ELR (cell line): ENCODE measurements at regions not wholly inside any gene's neighbourhood (a gene's known extent, or its start where the extent isn't known, plus 50 kb on each side); places are given as distances from the start of the nearest gene placed in this dataset.
A peak's percentile ranks its signal among the peaks of the same experiment; 100 is the strongest.

Experiments
- DNase-seq: peaks from one replicate; pipeline ENCODE4 v3.0.0-alpha.2; 2015; ENCODE audit warnings: low read depth

GRCh38 chr7:22563032-22563501 lies 63.1 kb upstream of the STEAP1B start:
- DNase-seq = peak; percentile 51

- DNase-seq = peak; percentile 83
Observed at GRCh38 chr7:22561895-22562593, 62.1 kb upstream of the STEAP1B start.

GRCh38 chr7:22561321-22561811 lies 61.4 kb upstream of the STEAP1B start:
- DNase-seq = peak; percentile 100

GRCh38 chr7:22559829-22560489 lies 60.0 kb upstream of the STEAP1B start:
- DNase-seq = peak; percentile 96

- DNase-seq = no peak
Observed at GRCh38 chr7:22557167-22557566, 57.2 kb upstream of the STEAP1B start.

- no peak for DNase-seq
Observed at GRCh38 chr7:22555476-22555875, 55.5 kb upstream of the STEAP1B start.

- no peak for DNase-seq
Observed at GRCh38 chr7:22554184-22554583, 54.2 kb upstream of the STEAP1B start.

- no peak for DNase-seq
Observed at GRCh38 chr7:22551768-22552513, 52.0 kb upstream of the STEAP1B start.

- DNase-seq = no peak
Observed at GRCh38 chr7:22550514-22551030, 50.6 kb upstream of the STEAP1B start.

GRCh38 chr7:22549667-22550513 lies 49.9 kb upstream of the STEAP1B start:
- DNase-seq = peak; percentile 55
